ENCODE measurements at regions not wholly inside any gene's neighbourhood (a gene's known extent, or its start where the extent isn't known, plus 50 kb on each side); places are given as distances from the start of the nearest gene placed in this dataset.

GRCh38 chr4:130336585-130337217, 1240.7 kb downstream of the C4orf33 start:
- ATAC-seq = peak in 1 of 4 donors; percentile 58
- no peak for DNase-seq
- H3K36me3 ChIP-seq = no peaks in the 10 kb centered on the region

GRCh38 chr4:130338851-130339250, 1242.9 kb downstream of the C4orf33 start:
- H3K9me3 ChIP-seq = no peaks in the 10 kb centered on the region
- DNase-seq (no peak), ATAC-seq (no peak)
- WGBS (ENCODE audit: insufficient coverage, low coverage, low lambda C conversion rate, missing lambda C conversion rate) = 67% methylated on average over 1 of the region's 1 CpG
- intact Hi-C loops (cut with DNase I) = no loop called here
- H3K36me3 ChIP-seq = no peaks in the 10 kb centered on the region
- H3K4me1 ChIP-seq = no peaks in the 10 kb centered on the region
- H3K27me3 ChIP-seq = no peaks in the 10 kb centered on the region
- no peak overlapping the region for H3K4me3 ChIP-seq
- TF ChIP-seq POLR2A (IDR thresholded peaks at IDR 0.05) (no peak), CTCF (IDR thresholded peaks at IDR 0.05) (no peak)
- no peak overlapping the region for H3K27ac ChIP-seq

More at GRCh38 chr4:130336585-130337217, 1240.7 kb downstream of the C4orf33 start:
- no peak overlapping the region for H3K27ac ChIP-seq
- TF ChIP-seq POLR2A (IDR thresholded peaks at IDR 0.05) = no peak
- TF ChIP-seq CTCF (IDR thresholded peaks at IDR 0.05) = peak in 2 of 4 donors; percentile 45 to 47
- H3K4me1 ChIP-seq = no peaks in the 10 kb centered on the region
- WGBS (ENCODE audit: insufficient coverage, low coverage, low lambda C conversion rate, missing lambda C conversion rate) = 37% methylated on average over 5 of the region's 5 CpGs
- H3K4me3 ChIP-seq = no peak overlapping the region
- intact Hi-C loops (cut with DNase I) = no loop called here
- no peaks in the 10 kb centered on the region for H3K27me3 ChIP-seq
- no peaks in the 10 kb centered on the region for H3K9me3 ChIP-seq

GRCh38 chr4:130349745-130350144, 1253.8 kb downstream of the C4orf33 start:
- ATAC-seq = no peak
- no peak for DNase-seq
- H3K9me3 ChIP-seq = no peaks in the 10 kb centered on the region
- no peak for TF ChIP-seq POLR2A (IDR thresholded peaks at IDR 0.05)
- TF ChIP-seq CTCF (IDR thresholded peaks at IDR 0.05) = no peak
- H3K36me3 ChIP-seq = no peaks in the 10 kb centered on the region
- no peak overlapping the region for H3K27ac ChIP-seq
- 100% methylated on average over 1 of the region's 7 CpGs for WGBS (ENCODE audit: insufficient coverage, low coverage, low lambda C conversion rate, missing lambda C conversion rate)
- intact Hi-C loops (cut with DNase I) = no loop called here
- no peaks in the 10 kb centered on the region for H3K27me3 ChIP-seq
- no peak overlapping the region for H3K4me3 ChIP-seq
- no peaks in the 10 kb centered on the region for H3K4me1 ChIP-seq

GRCh38 chr4:130356873-130357272, 1260.9 kb downstream of the C4orf33 start:
- 45% methylated on average over 1 of the region's 1 CpG for WGBS (ENCODE audit: insufficient coverage, low coverage, low lambda C conversion rate, missing lambda C conversion rate)
- Histone ChIP-seq H3K36me3 (no peaks in the 10 kb centered on the region), H3K9me3 (no peaks in the 10 kb centered on the region), H3K4me1 (no peaks in the 10 kb centered on the region), H3K27me3 (no peaks in the 10 kb centered on the region), H3K4me3 (no peak overlapping the region), H3K27ac (no peak overlapping the region)
- intact Hi-C loops (cut with DNase I) = no loop called here
- TF ChIP-seq CTCF (IDR thresholded peaks at IDR 0.05) (no peak), POLR2A (IDR thresholded peaks at IDR 0.05) (no peak)
- ATAC-seq (no peak), DNase-seq (no peak)

All from right lobe of liver (tissue), 6 donors.